ENCODE measurements at regions not wholly inside any gene's neighbourhood (a gene's known extent, or its start where the extent isn't known, plus 50 kb on each side); places are given as distances from the start of the nearest gene placed in this dataset.

DNA sequence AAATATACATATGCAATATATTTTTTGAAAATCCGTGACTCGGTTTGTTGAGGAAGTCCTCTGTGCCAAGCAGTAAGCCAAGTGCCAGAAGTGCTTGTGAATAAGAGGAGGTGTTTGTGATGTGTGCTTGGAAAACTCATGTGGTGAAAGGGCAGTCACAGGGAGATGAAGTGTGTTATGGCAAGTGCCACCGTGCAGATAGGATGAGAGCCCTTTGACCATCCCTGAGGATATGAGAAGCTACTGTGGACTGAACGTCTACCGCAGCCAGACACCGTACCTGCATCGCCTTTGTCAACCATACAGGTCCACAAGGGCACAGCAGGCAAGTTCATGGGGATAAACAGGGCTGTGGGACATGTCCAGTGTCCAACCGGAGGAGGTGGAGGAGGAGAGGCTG, 288.9 kb upstream of the MYT1L start:
- TF ChIP-seq POLR2A (IDR thresholded peaks at IDR 0.05), result no peak
- TF ChIP-seq, protein P1, sequence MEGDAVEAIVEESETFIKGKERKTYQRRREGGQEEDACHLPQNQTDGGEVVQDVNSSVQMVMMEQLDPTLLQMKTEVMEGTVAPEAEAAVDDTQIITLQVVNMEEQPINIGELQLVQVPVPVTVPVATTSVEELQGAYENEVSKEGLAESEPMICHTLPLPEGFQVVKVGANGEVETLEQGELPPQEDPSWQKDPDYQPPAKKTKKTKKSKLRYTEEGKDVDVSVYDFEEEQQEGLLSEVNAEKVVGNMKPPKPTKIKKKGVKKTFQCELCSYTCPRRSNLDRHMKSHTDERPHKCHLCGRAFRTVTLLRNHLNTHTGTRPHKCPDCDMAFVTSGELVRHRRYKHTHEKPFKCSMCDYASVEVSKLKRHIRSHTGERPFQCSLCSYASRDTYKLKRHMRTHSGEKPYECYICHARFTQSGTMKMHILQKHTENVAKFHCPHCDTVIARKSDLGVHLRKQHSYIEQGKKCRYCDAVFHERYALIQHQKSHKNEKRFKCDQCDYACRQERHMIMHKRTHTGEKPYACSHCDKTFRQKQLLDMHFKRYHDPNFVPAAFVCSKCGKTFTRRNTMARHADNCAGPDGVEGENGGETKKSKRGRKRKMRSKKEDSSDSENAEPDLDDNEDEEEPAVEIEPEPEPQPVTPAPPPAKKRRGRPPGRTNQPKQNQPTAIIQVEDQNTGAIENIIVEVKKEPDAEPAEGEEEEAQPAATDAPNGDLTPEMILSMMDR (IDR thresholded peaks at IDR 0.05 in 4 of 5, conservative IDR thresholded peaks at IDR 0.05 in 1 of 5), result no peak

Measured in gastrocnemius medialis (tissue), 4 donors.